GM12878 (cell line): ENCODE measurements at regions not wholly inside any gene's neighbourhood (a gene's known extent, or its start where the extent isn't known, plus 50 kb on each side); places are given as distances from the start of the nearest gene placed in this dataset.

Experiments used
- ATAC-seq: fragments of 200-7000 bp; cut with Tn5 transposase; 3 replicates; pipeline ENCODE4 v1.9.1; 2020; ENCODE audit warnings: mild to moderate bottlenecking, moderate library complexity
- BruUV-seq: library from RNA; stranded (reverse); fragments of 400-500 nt; replicated peaks from 2 replicates; lab custom pipeline; 2021; lab: Mats Ljungman, UMichigan
- CTCF ChIA-PET: fragments of 300-600 bp; sonication (Branson Sonifier 250); formaldehyde crosslinking; extraction: SDS; loops from one replicate; lab custom pipeline; 2021; ENCODE audit warnings: inconsistent platforms; lab: Yijun Ruan, JAX
- POLR2A ChIA-PET: fragments of 350-600 bp; formaldehyde crosslinking; extraction: SDS; loops from one replicate; lab custom pipeline; 2021; ENCODE audit warnings: inconsistent platforms; lab: Charles Lee
- RAD21 ChIA-PET: fragments of 300-600 bp; sonication (Branson Sonifier 250); formaldehyde crosslinking; loops from one replicate; lab custom pipeline; 2023; ENCODE audit warnings: antibody characterized with exemption; ENCODE audit not compliant: unreplicated experiment; lab: Charles Lee
- SMC1A ChIA-PET: fragments of 300-600 bp; sonication (Branson Sonifier 250); formaldehyde crosslinking; loops from one replicate; lab custom pipeline; 2023; ENCODE audit not compliant: unreplicated experiment, uncharacterized antibody; lab: Charles Lee
- DNase-seq: peaks from one replicate; pipeline ENCODE4 v3.0.0-alpha.2; 2011; ENCODE audit warnings: low read depth, low spot score
- FAIRE-seq: peaks from 3 replicates; lab custom pipeline; 2011; peaks lifted over from hg19 to GRCh38; lab: Jason Lieb, UNC
- H2AFZ ChIP-seq: 2 replicates; pipeline ENCODE4 v1.6.0; 2011; ENCODE audit warnings: low read depth, low read length, control low read depth; ENCODE audit not compliant: control insufficient read depth
- H3K27ac ChIP-seq: 2 replicates; pipeline ENCODE4 v1.5.1; 2011; ENCODE audit warnings: control low read depth; ENCODE audit not compliant: control insufficient read depth, insufficient read depth
- H3K27me3 ChIP-seq, 2 experiments: replicated peaks in 1 of 2; 2 replicates each; pipeline versions ENCODE4 v1.6.0 to v1.6.1; 2011; ENCODE audit warnings: low read length in 1 of 2; ENCODE audit not compliant: control insufficient read depth in 2 of 2, insufficient read depth in 2 of 2
- H3K36me3 ChIP-seq, 2 experiments: 2 replicates each; pipeline ENCODE4 v1.5.1; 2011; ENCODE audit warnings: low read length in 1 of 2; ENCODE audit not compliant: control insufficient read depth in 2 of 2, insufficient read depth in 2 of 2
- H3K4me1 ChIP-seq: 2 replicates; pipeline ENCODE4 v1.6.1; 2011; ENCODE audit warnings: mild to moderate bottlenecking, low read length, moderate library complexity, mixed read lengths; ENCODE audit not compliant: control insufficient read depth, insufficient read depth
- H3K4me2 ChIP-seq: 2 replicates; pipeline ENCODE4 v1.6.0; 2011; ENCODE audit warnings: control low read depth; ENCODE audit not compliant: control insufficient read depth, insufficient read depth
- H3K4me3 ChIP-seq: fragments of 200-600 bp; sonication (generic); 2 replicates; pipeline ENCODE4 v1.5.1; 2016
- H3K79me2 ChIP-seq: 2 replicates; pipeline ENCODE4 v1.6.0; 2011; ENCODE audit warnings: low read length; ENCODE audit not compliant: control insufficient read depth, insufficient read depth
- H3K9ac ChIP-seq: 2 replicates; pipeline ENCODE4 v1.8.0; 2011; ENCODE audit warnings: low read length, control low read depth, mixed read lengths; ENCODE audit not compliant: control insufficient read depth, insufficient read depth
- H3K9me3 ChIP-seq: replicated peaks from 3 replicates; pipeline ENCODE4 v1.5.1; 2011; ENCODE audit warnings: mild to moderate bottlenecking, low read length; ENCODE audit not compliant: control insufficient read depth, insufficient read depth
- H4K20me1 ChIP-seq: 2 replicates; pipeline ENCODE4 v1.6.0; 2011; ENCODE audit not compliant: control insufficient read depth, insufficient read depth
- ATF7 ChIP-seq: fragments of 450-650 bp; IDR thresholded peaks from 2 replicates; pipeline ENCODE4 v1.6.1; 2016; ENCODE audit warnings: low read depth, mild to moderate bottlenecking
- BRCA1 ChIP-seq: IDR thresholded peaks from 2 replicates; pipeline ENCODE4 v1.6.1; 2011; ENCODE audit warnings: low read depth, low read length, improper control_type of control experiment
- HCFC1 ChIP-seq: fragments of 150-350 bp; IDR thresholded peaks from 2 replicates; pipeline ENCODE4 v1.6.1; 2014; ENCODE audit warnings: low read length
- IKZF1 ChIP-seq: fragments of 450-650 bp; conservative IDR thresholded peaks from 2 replicates; pipeline ENCODE4 v1.6.1; 2017; ENCODE audit warnings: antibody characterized with exemption, mild to moderate bottlenecking
- MTA2 ChIP-seq: fragments of 450-650 bp; IDR thresholded peaks from 2 replicates; pipeline ENCODE4 v1.6.1; 2016; ENCODE audit warnings: low read depth, mild to moderate bottlenecking, moderate library complexity
- SMAD1 ChIP-seq: fragments of 450-650 bp; IDR thresholded peaks from 2 replicates; pipeline ENCODE4 v1.6.1; 2018; ENCODE audit warnings: mild to moderate bottlenecking, low read depth; ENCODE audit not compliant: partially characterized antibody
- WRNIP1 ChIP-seq: IDR thresholded peaks from 2 replicates; pipeline ENCODE4 v1.6.1; 2011; ENCODE audit warnings: low read depth, low read length, improper control_type of control experiment, borderline replicate concordance
- ZZZ3 ChIP-seq: IDR thresholded peaks from 2 replicates; pipeline ENCODE4 v1.6.1; 2011; ENCODE audit warnings: low read depth; ENCODE audit not compliant: control insufficient read depth, insufficient read length
- WGBS: methylation state at CpG from one replicate; pipeline ENCODE4 v1.1.6; 2016; ENCODE audit warnings: low lambda C conversion rate; ENCODE audit not compliant: insufficient replicate concordance, insufficient coverage; ENCODE audit errors: missing lambda C conversion rate; 5-methylcytosine and 5-hydroxymethylcytosine counted together
- in situ Hi-C: fragments of 300-500 bp; cut with MboI; formaldehyde crosslinking; loops from 9 replicates; pipeline ENCODE4 v1.14.3; 2018; ENCODE audit warnings: mixed read lengths
- intact Hi-C: fragments of 100-400 bp; cut with micrococcal nuclease; formaldehyde crosslinking; loops from one replicate; pipeline ENCODE4 v1.14.2; 2022; ENCODE audit not compliant: unreplicated experiment
- TF ChIP-seq, protein P1 (sequence below): fragments of 450-650 bp; IDR thresholded peaks from 2 replicates; pipeline ENCODE4 v1.6.1; 2016; ENCODE audit warnings: mild to moderate bottlenecking
- TF ChIP-seq, protein P2 (sequence below): IDR thresholded peaks from 2 replicates; pipeline ENCODE4 v1.6.1; 2011; ENCODE audit warnings: mild to moderate bottlenecking, low read depth, low read length, moderate library complexity; ENCODE audit not compliant: insufficient replicate concordance
- TF ChIP-seq, protein P3 (sequence below): fragments of 450-650 bp; IDR thresholded peaks from 2 replicates; pipeline ENCODE4 v1.6.1; 2017; ENCODE audit warnings: mild to moderate bottlenecking, moderate library complexity
- TF ChIP-seq, protein P4 (sequence below): fragments of 450-650 bp; IDR thresholded peaks from 2 replicates; pipeline ENCODE4 v1.6.1; 2014; ENCODE audit warnings: mild to moderate bottlenecking
- TF ChIP-seq, protein P5 (sequence below): IDR thresholded peaks from 2 replicates; pipeline ENCODE4 v1.6.1; 2012; ENCODE audit warnings: low read length, inconsistent platforms

DNA sequence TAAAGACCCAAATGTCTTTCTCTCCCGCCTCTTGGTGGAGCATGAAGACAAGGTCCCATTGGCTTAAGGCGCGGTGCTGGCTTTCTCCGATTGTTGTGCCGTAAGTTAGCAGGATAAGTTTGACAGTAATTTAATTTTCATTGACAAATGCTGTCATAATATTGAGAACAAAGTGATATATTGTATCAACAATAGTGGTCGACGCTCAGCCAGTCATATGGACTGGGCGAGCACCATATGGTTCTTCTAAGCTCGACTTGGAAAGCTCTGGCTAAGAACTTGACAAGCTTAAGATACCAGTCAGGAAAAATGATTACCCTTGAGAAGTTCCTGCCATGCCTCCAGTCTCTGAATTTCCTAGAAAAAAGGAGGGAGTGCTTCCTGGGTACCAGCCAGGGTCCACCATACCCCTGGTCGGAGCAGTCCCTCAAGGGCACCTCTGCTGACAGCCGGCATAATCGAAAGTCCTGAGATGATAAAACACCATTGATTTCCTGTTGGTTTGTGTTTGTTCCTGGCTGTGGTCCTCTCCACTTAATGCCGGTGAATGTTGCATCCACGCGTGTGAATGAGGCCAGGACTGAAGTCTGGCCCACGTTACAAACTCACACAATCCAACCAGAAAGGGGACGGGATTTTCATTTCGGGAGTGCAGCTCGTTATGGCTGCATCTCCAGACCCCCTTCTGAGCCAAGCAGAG, 262.1 kb downstream of the ZNF536 start (continued):
- no peak for TF ChIP-seq SMAD1
- TF ChIP-seq, protein P1, sequence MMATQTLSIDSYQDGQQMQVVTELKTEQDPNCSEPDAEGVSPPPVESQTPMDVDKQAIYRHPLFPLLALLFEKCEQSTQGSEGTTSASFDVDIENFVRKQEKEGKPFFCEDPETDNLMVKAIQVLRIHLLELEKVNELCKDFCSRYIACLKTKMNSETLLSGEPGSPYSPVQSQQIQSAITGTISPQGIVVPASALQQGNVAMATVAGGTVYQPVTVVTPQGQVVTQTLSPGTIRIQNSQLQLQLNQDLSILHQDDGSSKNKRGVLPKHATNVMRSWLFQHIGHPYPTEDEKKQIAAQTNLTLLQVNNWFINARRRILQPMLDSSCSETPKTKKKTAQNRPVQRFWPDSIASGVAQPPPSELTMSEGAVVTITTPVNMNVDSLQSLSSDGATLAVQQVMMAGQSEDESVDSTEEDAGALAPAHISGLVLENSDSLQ: no peak
- no peak for TF ChIP-seq ZZZ3
- no peak for TF ChIP-seq BRCA1
- no peak for TF ChIP-seq MTA2
- no peak for TF ChIP-seq WRNIP1

DNA sequence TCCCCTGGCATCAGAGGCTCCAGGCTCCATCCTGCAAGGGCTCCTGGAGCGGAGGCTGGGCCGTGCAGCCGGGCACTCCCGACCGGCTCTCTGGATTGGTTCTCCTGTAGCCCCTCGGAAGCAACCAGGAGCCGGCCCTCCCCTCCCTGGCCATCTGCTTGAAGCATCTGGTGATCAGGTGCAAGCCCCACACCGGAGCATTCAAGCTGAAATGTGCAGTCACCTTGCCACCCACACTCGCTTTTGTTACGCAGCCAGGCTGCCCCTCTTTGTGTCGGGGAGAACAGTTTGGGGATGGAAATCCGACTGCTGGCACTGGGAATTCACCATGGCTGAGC, 258.8 kb downstream of the ZNF536 start:
- ATAC-seq: no peak
- ChIA-PET RAD21 (no interaction called here), SMC1A (no interaction called here), POLR2A (no interaction called here), CTCF (no interaction called here)
- H4K20me1 ChIP-seq: no peaks in the 10 kb centered on the region
- no peak for FAIRE-seq
- DNase-seq: no peak
- no peaks in the 10 kb centered on the region for H3K4me1 ChIP-seq
- no peak overlapping the region for H3K4me3 ChIP-seq
- no peaks in the 10 kb centered on the region; the same call in 2 of the 3 replicates for H3K9me3 ChIP-seq
- intact Hi-C loops: no loop called here
- no peak overlapping the region for H3K4me2 ChIP-seq
- in situ Hi-C loops: no loop called here
- H3K9ac ChIP-seq: no peak overlapping the region
- no peaks in the 10 kb centered on the region for H3K79me2 ChIP-seq
- H3K27me3 ChIP-seq: no peaks in the 10 kb centered on the region
- BruUV-seq: no TSS peak
- H2AFZ ChIP-seq: no peak overlapping the region
- 50% methylated on average over 12 of the region's 12 CpGs for WGBS
- H3K27ac ChIP-seq: no peak overlapping the region
- no peaks in the 10 kb centered on the region for H3K36me3 ChIP-seq
- TF ChIP-seq ATF7: no peak
- no peak for TF ChIP-seq HCFC1
- TF ChIP-seq IKZF1: no peak
- TF ChIP-seq, protein P2, sequence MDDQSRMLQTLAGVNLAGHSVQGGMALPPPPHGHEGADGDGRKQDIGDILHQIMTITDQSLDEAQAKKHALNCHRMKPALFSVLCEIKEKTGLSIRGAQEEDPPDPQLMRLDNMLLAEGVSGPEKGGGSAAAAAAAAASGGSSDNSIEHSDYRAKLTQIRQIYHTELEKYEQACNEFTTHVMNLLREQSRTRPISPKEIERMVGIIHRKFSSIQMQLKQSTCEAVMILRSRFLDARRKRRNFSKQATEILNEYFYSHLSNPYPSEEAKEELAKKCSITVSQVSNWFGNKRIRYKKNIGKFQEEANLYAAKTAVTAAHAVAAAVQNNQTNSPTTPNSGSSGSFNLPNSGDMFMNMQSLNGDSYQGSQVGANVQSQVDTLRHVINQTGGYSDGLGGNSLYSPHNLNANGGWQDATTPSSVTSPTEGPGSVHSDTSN: no peak
- TF ChIP-seq, protein P3, sequence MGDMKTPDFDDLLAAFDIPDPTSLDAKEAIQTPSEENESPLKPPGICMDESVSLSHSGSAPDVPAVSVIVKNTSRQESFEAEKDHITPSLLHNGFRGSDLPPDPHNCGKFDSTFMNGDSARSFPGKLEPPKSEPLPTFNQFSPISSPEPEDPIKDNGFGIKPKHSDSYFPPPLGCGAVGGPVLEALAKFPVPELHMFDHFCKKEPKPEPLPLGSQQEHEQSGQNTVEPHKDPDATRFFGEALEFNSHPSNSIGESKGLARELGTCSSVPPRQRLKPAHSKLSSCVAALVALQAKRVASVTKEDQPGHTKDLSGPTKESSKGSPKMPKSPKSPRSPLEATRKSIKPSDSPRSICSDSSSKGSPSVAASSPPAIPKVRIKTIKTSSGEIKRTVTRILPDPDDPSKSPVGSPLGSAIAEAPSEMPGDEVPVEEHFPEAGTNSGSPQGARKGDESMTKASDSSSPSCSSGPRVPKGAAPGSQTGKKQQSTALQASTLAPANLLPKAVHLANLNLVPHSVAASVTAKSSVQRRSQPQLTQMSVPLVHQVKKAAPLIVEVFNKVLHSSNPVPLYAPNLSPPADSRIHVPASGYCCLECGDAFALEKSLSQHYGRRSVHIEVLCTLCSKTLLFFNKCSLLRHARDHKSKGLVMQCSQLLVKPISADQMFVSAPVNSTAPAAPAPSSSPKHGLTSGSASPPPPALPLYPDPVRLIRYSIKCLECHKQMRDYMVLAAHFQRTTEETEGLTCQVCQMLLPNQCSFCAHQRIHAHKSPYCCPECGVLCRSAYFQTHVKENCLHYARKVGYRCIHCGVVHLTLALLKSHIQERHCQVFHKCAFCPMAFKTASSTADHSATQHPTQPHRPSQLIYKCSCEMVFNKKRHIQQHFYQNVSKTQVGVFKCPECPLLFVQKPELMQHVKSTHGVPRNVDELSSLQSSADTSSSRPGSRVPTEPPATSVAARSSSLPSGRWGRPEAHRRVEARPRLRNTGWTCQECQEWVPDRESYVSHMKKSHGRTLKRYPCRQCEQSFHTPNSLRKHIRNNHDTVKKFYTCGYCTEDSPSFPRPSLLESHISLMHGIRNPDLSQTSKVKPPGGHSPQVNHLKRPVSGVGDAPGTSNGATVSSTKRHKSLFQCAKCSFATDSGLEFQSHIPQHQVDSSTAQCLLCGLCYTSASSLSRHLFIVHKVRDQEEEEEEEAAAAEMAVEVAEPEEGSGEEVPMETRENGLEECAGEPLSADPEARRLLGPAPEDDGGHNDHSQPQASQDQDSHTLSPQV: no peak
- TF ChIP-seq, protein P4, sequence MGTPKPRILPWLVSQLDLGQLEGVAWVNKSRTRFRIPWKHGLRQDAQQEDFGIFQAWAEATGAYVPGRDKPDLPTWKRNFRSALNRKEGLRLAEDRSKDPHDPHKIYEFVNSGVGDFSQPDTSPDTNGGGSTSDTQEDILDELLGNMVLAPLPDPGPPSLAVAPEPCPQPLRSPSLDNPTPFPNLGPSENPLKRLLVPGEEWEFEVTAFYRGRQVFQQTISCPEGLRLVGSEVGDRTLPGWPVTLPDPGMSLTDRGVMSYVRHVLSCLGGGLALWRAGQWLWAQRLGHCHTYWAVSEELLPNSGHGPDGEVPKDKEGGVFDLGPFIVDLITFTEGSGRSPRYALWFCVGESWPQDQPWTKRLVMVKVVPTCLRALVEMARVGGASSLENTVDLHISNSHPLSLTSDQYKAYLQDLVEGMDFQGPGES: no peak
- no peak for TF ChIP-seq BRCA1
- TF ChIP-seq, protein P5, sequence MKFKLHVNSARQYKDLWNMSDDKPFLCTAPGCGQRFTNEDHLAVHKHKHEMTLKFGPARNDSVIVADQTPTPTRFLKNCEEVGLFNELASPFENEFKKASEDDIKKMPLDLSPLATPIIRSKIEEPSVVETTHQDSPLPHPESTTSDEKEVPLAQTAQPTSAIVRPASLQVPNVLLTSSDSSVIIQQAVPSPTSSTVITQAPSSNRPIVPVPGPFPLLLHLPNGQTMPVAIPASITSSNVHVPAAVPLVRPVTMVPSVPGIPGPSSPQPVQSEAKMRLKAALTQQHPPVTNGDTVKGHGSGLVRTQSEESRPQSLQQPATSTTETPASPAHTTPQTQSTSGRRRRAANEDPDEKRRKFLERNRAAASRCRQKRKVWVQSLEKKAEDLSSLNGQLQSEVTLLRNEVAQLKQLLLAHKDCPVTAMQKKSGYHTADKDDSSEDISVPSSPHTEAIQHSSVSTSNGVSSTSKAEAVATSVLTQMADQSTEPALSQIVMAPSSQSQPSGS: no peak
